CD14-positive monocyte (primary cell): ENCODE measurements at regions not wholly inside any gene's neighbourhood (a gene's known extent, or its start where the extent isn't known, plus 50 kb on each side); places are given as distances from the start of the nearest gene placed in this dataset.
A peak's percentile ranks its signal among the peaks of the same experiment; 100 is the strongest.

Experiments
- DNase-seq, 3 donors: peaks; one replicate each; pipeline ENCODE4 v3.0.0-alpha.2; 2011 to 2022
- H2AFZ ChIP-seq: 2 replicates; pipeline ENCODE4 v1.6.0; 2012; ENCODE audit warnings: mild to moderate bottlenecking, low read depth, low read length, inconsistent platforms; ENCODE audit not compliant: insufficient read depth, poor library complexity, severe bottlenecking
- H3K27ac ChIP-seq, 2 donors: 1 replicate in 1 of 2; 2 replicates in 1 of 2; pipeline ENCODE4 v1.5.1; 2012 to 2013; ENCODE audit warnings: low read length in 2 of 2, control low read depth in 1 of 2, inconsistent platforms in 1 of 2, low read depth in 1 of 2, mild to moderate bottlenecking in 1 of 2
- H3K27me3 ChIP-seq, 2 donors: one replicate each; pipeline versions ENCODE4 v1.6.0 to v1.6.1; 2011 to 2013; ENCODE audit warnings: low read length in 2 of 2; ENCODE audit not compliant: control insufficient read depth in 2 of 2, insufficient read depth in 2 of 2
- H3K36me3 ChIP-seq, 2 donors: replicated peaks in 1 of 2; 1 replicate in 1 of 2; 2 replicates in 1 of 2; pipeline versions ENCODE4 v1.5.1 to v1.6.1; 2012 to 2013; ENCODE audit warnings: low read length in 2 of 2, control low read depth in 1 of 2, inconsistent platforms in 1 of 2, mild to moderate bottlenecking in 1 of 2; ENCODE audit not compliant: insufficient read depth in 2 of 2, control insufficient read depth in 1 of 2
- H3K4me1 ChIP-seq, 2 donors: 1 replicate in 1 of 2; 2 replicates in 1 of 2; pipeline versions ENCODE4 v1.5.1 to v1.6.1; 2012 to 2013; ENCODE audit warnings: low read length in 2 of 2, control low read depth in 1 of 2, inconsistent platforms in 1 of 2, mild to moderate bottlenecking in 1 of 2, moderate library complexity in 1 of 2; ENCODE audit not compliant: insufficient read depth in 2 of 2, control insufficient read depth in 1 of 2
- H3K4me2 ChIP-seq: replicated peaks from 2 replicates; pipeline ENCODE3; 2012; ENCODE audit warnings: low read length, moderate library complexity, mild to moderate bottlenecking; ENCODE audit not compliant: poor library complexity, severe bottlenecking; ENCODE audit errors: extremely low read depth
- H3K4me3 ChIP-seq, 3 experiments: fragments of 200-600 bp in 1 of 3; sonication (generic) in 1 of 3; replicated peaks in 1 of 3; 1 replicate in 2 of 3; 2 replicates in 1 of 3; pipeline ENCODE4 v1.5.1; 2011 to 2013; ENCODE audit warnings: low read length in 3 of 3, mild to moderate bottlenecking in 3 of 3, control low read depth in 2 of 3, low read depth in 2 of 3, inconsistent platforms in 1 of 3, moderate library complexity in 1 of 3
- H3K79me2 ChIP-seq: 2 replicates; pipeline ENCODE4 v1.6.0; 2012; ENCODE audit warnings: mild to moderate bottlenecking, control low read depth, inconsistent platforms, low read length, moderate library complexity; ENCODE audit not compliant: insufficient read depth
- H3K9ac ChIP-seq: 2 replicates; pipeline ENCODE4 v1.6.0; 2017; ENCODE audit warnings: low read length, mild to moderate bottlenecking; ENCODE audit not compliant: insufficient read depth, poor library complexity, severe bottlenecking
- H3K9me3 ChIP-seq, 2 donors: replicated peaks in 1 of 2; 1 replicate in 1 of 2; 2 replicates in 1 of 2; pipeline versions ENCODE4 v1.5.1 to v1.6.1; 2012 to 2013; ENCODE audit warnings: low read length in 2 of 2, control low read depth in 1 of 2; ENCODE audit not compliant: control insufficient read depth in 1 of 2, insufficient read depth in 1 of 2
- H4K20me1 ChIP-seq: 2 replicates; pipeline ENCODE4 v1.6.0; 2012; ENCODE audit warnings: mild to moderate bottlenecking, low read length, control low read depth, moderate library complexity; ENCODE audit not compliant: insufficient read depth
- H3K27ac Mint-ChIP-seq, 7 donors: one replicate each; pipeline ENCODE4 v1.8.0; 2020; ENCODE audit warnings: mild to moderate bottlenecking in 7 of 7, mixed read lengths in 7 of 7, moderate library complexity in 6 of 7, inconsistent platforms in 2 of 7
- H3K27me3 Mint-ChIP-seq, 3 donors: one replicate each; pipeline ENCODE4 v1.8.0; 2021 to 2022; ENCODE audit warnings: low read depth in 3 of 3, mild to moderate bottlenecking in 3 of 3, mixed read lengths in 3 of 3, moderate library complexity in 3 of 3, inconsistent platforms in 1 of 3
- H3K36me3 Mint-ChIP-seq, 2 donors: one replicate each; pipeline ENCODE4 v1.8.0; 2020; ENCODE audit warnings: mixed read lengths in 2 of 2, inconsistent platforms in 1 of 2, mild to moderate bottlenecking in 1 of 2
- H3K4me1 Mint-ChIP-seq: one replicate; pipeline ENCODE4 v1.8.0; 2020; ENCODE audit warnings: mild to moderate bottlenecking, mixed read lengths
- H3K4me3 Mint-ChIP-seq, 2 donors: one replicate each; pipeline ENCODE4 v1.8.0; 2020; ENCODE audit warnings: mild to moderate bottlenecking in 2 of 2, mixed read lengths in 2 of 2, moderate library complexity in 1 of 2
- H3K9me3 Mint-ChIP-seq, 7 donors: one replicate each; pipeline ENCODE4 v1.8.0; 2020 to 2022; ENCODE audit warnings: mixed read lengths in 7 of 7, mild to moderate bottlenecking in 6 of 7, moderate library complexity in 6 of 7, inconsistent platforms in 2 of 7
- CTCF ChIP-seq: fragments of 200-600 bp; IDR thresholded peaks from one replicate; pipeline ENCODE4 v1.8.0; 2022; ENCODE audit warnings: antibody characterized with exemption, mild to moderate bottlenecking
- WGBS: methylation state at CpG from one replicate; pipeline ENCODE4 v1.1.5; 2013; ENCODE audit warnings: missing lambda C conversion rate; ENCODE audit not compliant: insufficient coverage; 5-methylcytosine and 5-hydroxymethylcytosine counted together
- intact Hi-C, 2 donors: fragments of 100-400 bp; cut with micrococcal nuclease; formaldehyde crosslinking; loops; one replicate each; pipeline versions ENCODE4 v1.15.0 to v1.15.1; 2023

DNA sequence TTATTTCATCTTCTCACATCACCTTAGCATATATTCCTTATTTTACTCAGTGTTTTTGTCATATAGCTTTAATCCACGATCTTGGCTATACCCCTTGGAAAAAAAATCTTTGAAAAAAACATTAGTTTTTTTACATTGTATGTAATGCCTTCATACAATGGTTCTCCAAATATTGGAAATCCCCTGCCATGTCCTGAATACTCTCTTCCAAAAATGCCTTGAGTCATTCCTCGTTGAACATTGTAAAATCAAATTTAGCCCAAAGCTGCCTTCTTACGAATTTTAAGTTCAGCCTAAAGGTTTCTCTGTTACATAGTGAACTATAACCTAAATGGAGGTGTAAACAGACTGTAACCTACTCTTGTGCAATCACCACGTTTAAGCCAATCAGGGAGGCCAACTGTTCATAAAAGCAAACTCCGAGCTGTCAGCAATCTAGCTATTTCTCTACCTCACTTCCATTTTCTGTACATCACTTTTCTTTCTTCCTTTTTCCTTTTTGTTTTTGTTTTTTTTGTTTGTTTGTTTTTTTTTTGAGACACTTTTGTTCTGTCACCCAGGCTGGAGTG lies 140.1 kb downstream of the ANXA2 start:
- H3K79me2 ChIP-seq: no peaks in the 10 kb centered on the region
- intact Hi-C loops: no loop called here
- DNase-seq: no peak
- no peaks in the 10 kb centered on the region for H3K27me3 ChIP-seq
- no peaks in the 10 kb centered on the region for H4K20me1 ChIP-seq
- no peak overlapping the region for H2AFZ ChIP-seq
- H3K36me3 ChIP-seq: no peaks in the 10 kb centered on the region
- H3K4me2 ChIP-seq: no peak overlapping the region
- Mint-ChIP-seq H3K27ac (no peak overlapping the region), H3K4me3 (no peak overlapping the region), H3K4me1 (peaks cover 8% of the 10 kb centered on the region), H3K9me3 (no peaks in the 10 kb centered on the region), H3K36me3 (no peaks in the 10 kb centered on the region), H3K27me3 (peaks cover 0 to 4% (median 0%) of the 10 kb centered on the region in 3 donors)
- peaks cover 4 to 5% of the 10 kb centered on the region in 2 donors for H3K4me1 ChIP-seq
- no peak for TF ChIP-seq CTCF
- WGBS: 83% methylated on average over 2 of the region's 5 CpGs
- no peak overlapping the region for H3K9ac ChIP-seq
- H3K9me3 ChIP-seq: no peaks in the 10 kb centered on the region
- H3K4me3 ChIP-seq: no peak overlapping the region
- no peak overlapping the region for H3K27ac ChIP-seq

- no peaks in the 10 kb centered on the region for H4K20me1 ChIP-seq
- no CpG with 5 or more reads among the region's 1 CpG for WGBS
Measured at GRCh38 chr15:60259469-60259868, 138.3 kb downstream of the ANXA2 start.

More at GRCh38 chr15:60259469-60259868, 138.3 kb downstream of the ANXA2 start:
- no peak overlapping the region for H3K27ac Mint-ChIP-seq
- H3K4me3 Mint-ChIP-seq: no peak overlapping the region
- intact Hi-C loops: no loop called here
- peak in 1 of 3 donors; percentile 24 for DNase-seq
- peaks cover 0 to 4% (median 1%) of the 10 kb centered on the region in 3 donors for H3K27me3 Mint-ChIP-seq
- Histone ChIP-seq H3K9me3 (no peaks in the 10 kb centered on the region), H3K4me1 (peaks cover 4 to 5% of the 10 kb centered on the region in 2 donors), H3K27ac (no peak overlapping the region), H3K9ac (no peak overlapping the region), H3K79me2 (no peaks in the 10 kb centered on the region), H3K27me3 (no peaks in the 10 kb centered on the region), H3K4me3 (no peak overlapping the region), H2AFZ (no peak overlapping the region), H3K4me2 (no peak overlapping the region), H3K36me3 (no peaks in the 10 kb centered on the region)
- H3K9me3 Mint-ChIP-seq: no peaks in the 10 kb centered on the region
- no peak for TF ChIP-seq CTCF
- peaks cover 8% of the 10 kb centered on the region for H3K4me1 Mint-ChIP-seq
- no peaks in the 10 kb centered on the region for H3K36me3 Mint-ChIP-seq
